WERI-Rb-1 (cell line): ENCODE measurements at regions not wholly inside any gene's neighbourhood (a gene's known extent, or its start where the extent isn't known, plus 50 kb on each side); places are given as distances from the start of the nearest gene placed in this dataset.
A peak's percentile ranks its signal among the peaks of the same experiment; 100 is the strongest.

Experiments used
- DNase-seq: peaks from one replicate; pipeline ENCODE4 v3.0.0-alpha.2; 2020
- H3K27ac ChIP-seq: fragments of 250-450 bp; sonication (Bioruptor Pico); 2 replicates; pipeline ENCODE4 v1.5.1; 2020; ENCODE audit warnings: mild to moderate bottlenecking, moderate library complexity
- H3K27me3 ChIP-seq: fragments of 250-450 bp; sonication (Bioruptor Pico); 2 replicates; pipeline ENCODE4 v1.5.1; 2021; ENCODE audit warnings: mild to moderate bottlenecking, low read depth, moderate library complexity; ENCODE audit not compliant: insufficient read depth, severe bottlenecking
- H3K36me3 ChIP-seq: fragments of 250-450 bp; sonication (Bioruptor Pico); 2 replicates; pipeline ENCODE4 v1.5.1; 2020; ENCODE audit warnings: mild to moderate bottlenecking, moderate library complexity
- H3K4me3 ChIP-seq: 2 replicates; pipeline ENCODE4 v1.5.1; 2011; ENCODE audit warnings: low read depth, mild to moderate bottlenecking, control low read depth, low read length
- H3K9me3 ChIP-seq: fragments of 250-450 bp; sonication (Bioruptor Pico); 2 replicates; pipeline ENCODE4 v1.5.1; 2021; ENCODE audit warnings: mild to moderate bottlenecking, moderate library complexity; ENCODE audit not compliant: severe bottlenecking
- CTCF ChIP-seq: IDR thresholded peaks from 2 replicates; pipeline ENCODE4 v1.5.1; 2011; ENCODE audit warnings: low read depth, mild to moderate bottlenecking, control low read depth, inconsistent platforms, low read length

- TF ChIP-seq CTCF, result no peak
- H3K27ac ChIP-seq, result no peak overlapping the region
Measured at GRCh38 chr11:92854162-92854561, 115.3 kb upstream of the MTNR1B start.

GRCh38 chr11:92854952-92855351 is 114.5 kb upstream of the MTNR1B start:
- Histone ChIP-seq H3K36me3 (no peaks in the 10 kb centered on the region), H3K4me3 (no peak overlapping the region), H3K27me3 (no peaks in the 10 kb centered on the region), H3K9me3 (no peaks in the 10 kb centered on the region), H3K27ac (no peak overlapping the region)
- no peak for DNase-seq
- no peak for TF ChIP-seq CTCF

More at GRCh38 chr11:92854162-92854561, 115.3 kb upstream of the MTNR1B start:
- no peak for DNase-seq
- Histone ChIP-seq H3K4me3 (no peak overlapping the region), H3K36me3 (no peaks in the 10 kb centered on the region), H3K27me3 (no peaks in the 10 kb centered on the region), H3K9me3 (no peaks in the 10 kb centered on the region)

- H3K9me3 ChIP-seq, result no peaks in the 10 kb centered on the region
- H3K27me3 ChIP-seq, result no peaks in the 10 kb centered on the region
- no peak for TF ChIP-seq CTCF
- peak; percentile 31 for DNase-seq
- no peaks in the 10 kb centered on the region for H3K36me3 ChIP-seq
- H3K27ac ChIP-seq, result no peak overlapping the region
- no peak overlapping the region for H3K4me3 ChIP-seq
Measured at GRCh38 chr11:92855607-92856405, 113.6 kb upstream of the MTNR1B start.

- Histone ChIP-seq H3K36me3 (no peaks in the 10 kb centered on the region), H3K27me3 (no peaks in the 10 kb centered on the region), H3K27ac (no peak overlapping the region), H3K9me3 (no peaks in the 10 kb centered on the region), H3K4me3 (no peak overlapping the region)
- no peak for TF ChIP-seq CTCF
- no peak for DNase-seq
Measured at GRCh38 chr11:92857407-92857806, 112.0 kb upstream of the MTNR1B start.

- Histone ChIP-seq H3K4me3 (no peak overlapping the region), H3K9me3 (no peaks in the 10 kb centered on the region), H3K27me3 (no peaks in the 10 kb centered on the region), H3K36me3 (no peaks in the 10 kb centered on the region), H3K27ac (no peak overlapping the region)
- no peak for DNase-seq
- no peak for TF ChIP-seq CTCF
Measured at GRCh38 chr11:92859156-92859690, 110.2 kb upstream of the MTNR1B start.
